ENCODE measurements at regions not wholly inside any gene's neighbourhood (a gene's known extent, or its start where the extent isn't known, plus 50 kb on each side); places are given as distances from the start of the nearest gene placed in this dataset.
"Not testable (repeated sequence)": the region's sequence is repeated elsewhere in the genome, so short reads cannot be mapped to it uniquely, and the experiment has no call there.

DNA sequence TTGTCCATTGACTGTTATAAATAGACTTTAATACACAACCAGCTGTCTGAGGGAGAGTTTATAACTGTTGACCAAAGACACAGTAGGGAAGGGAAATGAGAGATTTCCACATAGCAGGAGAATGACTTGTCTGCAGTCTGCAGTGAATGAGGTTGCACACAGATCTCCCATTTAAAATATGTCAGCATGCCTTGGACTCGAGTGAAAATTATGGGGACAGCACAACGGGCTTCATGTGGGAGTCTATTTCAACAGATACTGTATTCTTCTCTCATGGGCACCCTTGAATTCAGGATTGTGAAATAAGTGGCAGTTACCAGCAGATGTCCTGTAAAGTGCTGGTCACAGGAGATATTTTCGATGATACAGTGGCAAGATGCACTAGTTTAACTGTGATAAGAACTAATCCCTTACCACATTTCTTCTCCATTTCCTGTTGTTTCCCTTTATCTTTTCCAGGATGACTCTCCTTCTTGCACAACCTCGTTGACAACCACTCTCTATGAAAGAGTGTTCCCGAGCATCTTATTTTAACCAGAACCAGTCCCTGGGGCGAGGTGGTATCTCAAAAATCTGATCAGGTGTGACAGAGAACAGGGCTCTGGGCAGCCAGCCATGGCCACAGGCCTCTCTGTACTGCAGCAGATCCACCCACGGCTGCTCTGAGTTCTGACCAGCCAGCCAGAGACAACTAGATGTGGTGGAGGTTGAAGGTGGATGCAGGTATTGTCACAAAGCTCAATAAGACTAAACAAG is 51.5 kb upstream of the MAP3K1 start:
- peak; percentile 8 for DNase-seq (ENCODE audit: low read depth)

DNA sequence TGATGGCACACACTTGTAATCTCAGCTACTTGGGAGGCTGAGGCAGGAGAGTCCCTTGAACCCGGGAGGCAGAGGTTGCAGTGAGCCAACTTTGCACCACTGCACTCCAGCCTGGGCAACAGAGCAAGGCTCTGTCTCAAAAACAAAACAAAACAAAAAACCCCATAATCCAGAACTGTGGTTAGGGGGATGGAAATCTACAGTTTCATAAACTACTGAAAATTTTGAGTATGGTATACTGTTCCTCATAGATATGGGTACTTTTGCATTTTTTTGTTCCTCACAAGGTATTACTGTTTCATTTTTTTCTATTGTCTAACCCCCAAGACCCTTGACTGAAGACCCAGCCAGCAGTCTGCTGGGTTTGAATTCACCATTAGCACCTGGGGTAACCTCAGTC is 52.2 kb upstream of the MAP3K1 start:
- DNase-seq (ENCODE audit: low read depth) = no peak

DNA sequence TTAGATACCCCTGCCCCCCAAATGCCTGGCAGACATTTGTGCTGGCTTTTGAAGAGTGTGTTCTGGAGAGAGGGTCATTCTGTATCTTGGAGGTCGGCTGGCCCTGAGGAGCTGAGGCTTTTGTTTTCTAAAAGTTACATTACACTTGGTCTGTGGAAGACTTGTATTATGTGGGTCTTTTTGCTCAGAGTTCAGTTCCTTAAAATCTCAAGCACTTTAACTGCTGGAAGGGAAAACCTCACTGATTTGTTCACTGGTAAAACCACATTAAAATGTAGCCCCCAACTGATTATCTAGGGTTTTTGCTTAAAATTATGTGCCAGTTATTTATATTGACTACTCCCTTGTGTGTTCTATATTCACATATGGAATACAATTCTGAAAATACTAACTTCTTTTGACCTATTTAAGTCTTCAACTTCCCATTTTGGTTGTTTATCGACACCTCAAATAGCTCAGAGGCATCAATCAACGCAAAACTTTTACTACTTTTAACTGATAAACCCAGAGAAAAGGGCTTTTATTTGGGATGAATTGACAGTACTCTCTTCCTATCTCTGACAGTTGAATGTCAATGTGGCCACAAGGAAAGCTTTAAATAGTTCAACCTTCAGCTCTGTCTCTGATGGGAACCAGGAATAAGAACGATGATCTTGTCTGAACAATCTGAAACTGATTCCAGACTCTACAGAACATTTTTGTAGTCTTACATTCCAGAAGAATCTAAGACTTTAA is 54.0 kb upstream of the MAP3K1 start:
- DNase-seq (ENCODE audit: low read depth) = no peak

DNA sequence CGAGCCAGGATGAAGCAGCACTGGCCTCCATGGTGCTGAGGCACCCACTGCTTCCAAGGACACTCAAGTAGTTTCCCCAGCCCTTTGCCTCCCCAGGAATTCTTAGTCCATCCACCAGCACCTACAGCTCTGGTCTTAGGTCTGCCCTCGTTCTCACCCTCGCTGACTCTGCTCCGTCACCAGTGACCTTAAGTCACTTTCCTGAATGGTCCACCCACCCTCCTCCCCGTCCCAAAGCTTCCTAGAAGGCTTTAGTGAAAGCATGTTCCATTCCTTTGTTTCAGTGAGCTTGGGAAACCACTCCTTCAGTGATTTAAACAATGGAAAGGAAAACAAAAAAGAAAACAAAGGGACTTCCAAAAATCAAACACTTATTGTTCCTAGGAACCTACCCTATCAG is 54.6 kb upstream of the MAP3K1 start:
- DNase-seq (ENCODE audit: low read depth) = no peak

DNA sequence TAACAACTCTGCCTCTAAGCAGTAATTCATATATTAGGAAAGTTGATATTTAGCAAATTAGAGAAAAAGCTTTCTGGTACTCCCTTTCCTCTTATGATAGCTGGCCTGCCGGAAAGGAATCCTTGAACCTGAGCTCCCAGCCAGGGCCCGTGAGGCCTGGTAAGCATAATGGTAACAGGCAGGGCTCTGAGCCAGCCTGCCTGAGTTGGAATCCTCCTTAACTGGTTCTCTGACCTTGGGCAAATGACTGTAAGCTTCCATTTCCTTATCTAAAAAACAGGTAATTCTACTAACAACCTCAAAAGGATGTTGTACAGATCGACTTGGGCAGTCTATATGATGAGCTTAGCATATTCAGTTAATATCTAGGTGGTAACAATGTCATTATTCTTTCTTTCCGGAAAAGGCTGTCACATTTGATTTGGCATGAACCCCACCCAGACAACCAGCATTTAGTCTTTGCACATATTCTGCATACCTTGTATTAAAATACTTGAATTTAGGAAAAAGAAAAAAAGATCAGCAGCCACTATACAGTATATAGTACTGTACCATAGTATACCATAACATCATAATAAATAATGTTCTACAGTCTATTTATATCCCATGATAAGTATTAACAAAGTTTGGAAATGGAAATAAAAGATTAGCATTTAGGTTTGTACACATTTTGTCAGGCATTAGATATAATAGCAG is 55.7 kb upstream of the MAP3K1 start:
- no peak for DNase-seq (ENCODE audit: low read depth)

DNA sequence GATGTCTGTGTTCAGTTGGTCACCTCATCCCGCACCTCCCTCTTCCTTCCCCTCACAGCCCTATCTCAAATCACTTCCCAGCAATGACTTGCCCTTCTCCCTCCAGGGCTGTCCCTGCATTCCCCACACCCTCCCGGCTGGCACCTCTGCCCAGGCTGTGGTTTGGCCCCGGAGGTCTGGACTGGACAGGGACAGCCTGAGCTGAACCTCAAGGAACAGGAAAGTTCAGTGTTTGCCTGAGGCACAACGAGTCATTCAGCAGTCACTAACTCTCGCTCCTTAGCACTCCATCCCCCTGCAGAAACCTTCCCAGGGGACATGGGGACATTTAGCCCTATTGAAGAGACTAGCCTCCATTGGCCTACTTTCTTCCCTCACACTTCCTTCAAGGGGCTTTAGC is 58.3 kb upstream of the MAP3K1 start:
- DNase-seq (ENCODE audit: low read depth) = no peak

DNA sequence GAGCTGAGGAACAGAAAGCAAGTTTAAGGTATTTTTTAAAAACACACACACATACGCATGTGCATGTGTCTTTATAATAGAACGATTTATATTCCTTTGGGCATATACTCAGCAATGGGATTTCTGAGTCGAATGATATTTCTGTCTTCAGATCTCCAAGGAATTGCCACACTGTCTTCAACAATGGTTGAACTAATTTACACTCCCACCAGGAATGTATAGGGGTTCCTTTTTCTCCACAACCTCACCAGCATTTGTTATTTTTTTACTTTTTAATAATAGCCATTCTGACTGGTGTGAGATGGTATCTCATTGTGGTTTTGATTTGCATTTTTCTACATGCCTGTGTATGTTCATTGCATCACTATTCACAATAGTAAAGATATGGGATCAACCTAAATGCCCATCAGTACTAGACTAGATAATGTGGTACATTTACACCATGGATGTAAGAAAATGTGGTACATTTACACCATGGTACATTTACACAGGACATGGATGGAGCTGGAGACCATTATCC is 60.3 kb upstream of the MAP3K1 start:
- no peak for DNase-seq (ENCODE audit: low read depth)

DNA sequence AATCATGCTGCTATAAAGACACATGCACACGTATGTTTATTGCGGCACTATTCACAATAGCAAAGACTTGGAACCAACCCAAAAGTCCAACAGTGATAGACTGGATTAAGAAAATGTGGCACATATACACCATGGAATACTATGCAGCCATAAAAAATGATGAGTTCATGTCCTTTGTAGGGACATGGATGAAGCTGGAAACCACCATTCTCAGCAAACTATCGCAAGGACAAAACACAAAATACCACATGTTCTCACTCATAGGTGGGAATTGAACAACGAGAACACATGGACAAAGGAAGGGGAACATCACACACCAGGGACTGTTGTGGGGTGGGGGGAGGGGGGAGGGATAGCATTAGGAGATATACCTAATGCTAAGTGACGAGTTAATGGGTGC is 61.8 kb upstream of the MAP3K1 start:
- DNase-seq (ENCODE audit: low read depth) = not testable (repeated sequence)

DNA sequence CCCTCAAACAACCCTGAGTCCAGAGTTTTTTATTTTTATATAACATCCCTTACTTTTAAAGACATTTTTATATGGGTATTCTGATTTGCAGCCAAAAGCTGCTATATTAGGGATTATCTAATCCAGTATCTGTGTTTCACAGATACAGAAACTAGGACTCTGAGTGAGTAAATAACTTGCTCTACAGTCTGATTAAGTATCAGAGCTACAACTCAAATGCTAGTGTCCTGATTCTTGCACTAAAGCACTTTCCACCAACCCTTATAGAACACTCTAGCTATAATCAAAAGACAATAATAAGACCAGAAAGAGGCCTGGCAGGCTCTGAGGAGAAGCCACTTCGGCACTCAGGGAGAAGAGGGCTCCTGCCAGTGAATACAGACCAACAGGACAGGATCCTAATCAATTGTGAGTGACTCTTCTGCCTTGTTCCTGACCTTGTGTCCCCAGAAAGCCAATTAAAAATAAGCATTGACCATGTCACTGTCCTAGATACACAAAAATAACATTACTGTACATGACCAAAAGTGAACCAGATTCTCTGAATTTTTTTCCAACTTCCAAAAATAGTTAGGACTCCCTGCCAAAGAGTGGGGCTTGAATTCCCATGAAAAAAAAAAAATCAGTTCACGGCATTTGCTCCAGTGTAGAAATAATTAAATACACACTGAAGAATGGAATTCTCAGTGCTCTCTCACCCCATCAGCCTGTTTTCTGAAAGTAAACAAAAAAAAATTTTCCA is 63.6 kb upstream of the MAP3K1 start:
- no peak for DNase-seq (ENCODE audit: low read depth)

DNA sequence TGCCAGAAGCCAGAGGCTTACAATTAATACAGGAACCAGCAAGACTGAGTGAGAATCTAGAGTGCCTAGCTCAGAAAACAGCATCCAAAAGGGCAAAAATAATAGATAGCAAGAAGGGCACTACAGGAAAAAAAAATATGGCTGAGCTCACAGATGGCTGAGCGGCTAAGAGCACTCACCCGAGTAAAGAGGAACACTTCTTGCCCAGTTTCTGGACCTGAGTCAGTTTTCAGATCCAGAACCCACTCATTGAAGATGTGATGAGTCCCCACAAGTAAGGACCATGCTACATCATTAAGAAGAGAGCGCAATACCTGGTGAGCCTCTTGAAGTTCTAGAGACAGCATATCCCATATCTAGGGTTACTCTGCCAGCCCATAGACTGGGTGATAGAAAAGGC is 65.5 kb upstream of the MAP3K1 start:
- DNase-seq (ENCODE audit: low read depth) = no peak

DNA sequence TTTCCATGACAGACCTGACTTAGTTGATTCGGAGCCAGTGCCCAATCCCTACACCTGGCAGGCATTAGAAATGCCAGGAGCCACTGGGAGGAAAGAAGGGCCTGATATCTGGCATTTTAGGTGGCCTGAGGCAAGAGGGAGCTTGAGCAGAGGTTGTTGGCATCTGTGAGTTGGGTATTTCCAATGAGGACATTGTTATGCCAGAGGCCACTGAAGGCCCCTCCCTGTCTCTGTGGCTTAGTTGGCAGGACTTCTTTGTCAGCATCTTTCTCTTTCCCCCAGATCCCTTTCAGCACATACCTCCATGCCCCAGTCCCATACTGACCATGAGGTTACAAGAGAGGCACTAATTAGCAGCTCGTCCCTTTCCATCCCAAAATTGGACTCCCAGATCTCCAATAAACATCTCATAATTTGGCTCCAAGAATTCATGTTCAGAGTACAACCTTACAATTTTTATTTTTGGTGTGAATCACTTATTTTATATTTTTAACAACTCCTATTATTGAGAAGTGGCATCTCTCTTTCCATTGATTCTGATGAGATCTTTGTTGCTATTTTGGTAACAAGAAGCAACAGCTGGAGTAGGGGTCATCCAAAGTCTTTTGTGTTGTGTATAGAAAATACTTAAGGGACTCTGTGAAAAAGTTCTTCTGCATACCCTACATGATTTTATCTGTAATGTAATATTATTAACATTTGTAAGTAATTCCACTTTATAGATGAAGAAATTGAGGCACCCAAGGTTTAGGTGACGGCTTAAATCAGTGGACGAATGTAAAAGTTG is 68.6 kb upstream of the MAP3K1 start:
- DNase-seq (ENCODE audit: low read depth) = no peak

DNA sequence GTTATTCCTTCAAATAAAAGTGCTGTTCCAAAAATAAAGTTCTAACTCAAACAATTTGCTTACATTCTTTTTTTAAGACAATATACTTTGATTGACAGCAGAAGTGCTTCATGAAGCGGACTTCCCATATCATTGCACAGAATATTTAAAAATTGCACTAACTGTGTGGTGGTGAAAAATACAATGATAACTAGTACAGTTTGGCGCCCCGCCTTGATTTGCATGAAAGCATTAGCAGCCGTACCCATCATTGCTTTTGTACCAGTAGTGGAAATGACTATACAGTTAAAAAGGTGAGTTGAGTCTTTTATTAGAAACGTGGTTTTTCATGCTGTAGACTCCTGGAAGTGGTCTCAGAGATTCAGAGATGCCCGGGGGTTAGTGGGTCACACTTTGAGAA is 69.5 kb upstream of the MAP3K1 start:
- DNase-seq (ENCODE audit: low read depth) = no peak

DNA sequence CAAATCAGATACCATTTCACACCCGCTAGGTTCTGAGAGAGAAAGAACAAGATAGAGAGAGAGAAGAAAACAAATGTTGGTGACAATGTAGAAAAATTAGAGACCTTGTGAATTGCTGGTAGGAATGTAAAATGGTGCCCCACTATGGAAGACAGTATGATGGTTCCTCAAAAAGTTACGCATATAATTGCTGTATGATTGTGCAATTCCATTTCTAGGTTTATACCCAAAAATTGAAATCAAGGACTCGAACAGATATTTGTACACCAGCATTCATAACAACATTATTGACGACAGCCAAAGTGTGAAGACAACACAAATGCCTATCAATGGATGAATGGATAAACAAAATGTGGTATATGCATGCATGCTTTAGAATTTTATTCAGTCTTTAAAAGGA is 74.5 kb upstream of the MAP3K1 start:
- DNase-seq (ENCODE audit: low read depth) = no peak

DNA sequence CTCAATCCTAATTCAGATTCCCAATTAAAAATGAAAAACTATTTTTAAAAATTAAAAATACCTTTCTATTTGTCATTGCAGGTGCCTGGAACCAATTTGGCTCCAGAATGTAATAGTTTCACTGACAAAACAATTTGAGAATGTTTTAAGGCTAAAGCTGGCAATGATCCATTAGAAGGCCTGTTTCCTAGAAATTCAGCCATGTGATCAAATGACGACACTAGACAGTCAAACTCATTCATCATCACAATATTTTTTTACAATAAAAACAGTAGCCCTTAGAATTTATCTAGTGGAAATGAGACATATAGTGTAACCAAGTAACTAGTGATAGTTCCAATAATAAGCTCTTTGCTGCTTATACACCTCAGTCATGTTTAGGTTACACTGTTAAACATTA is 75.4 kb upstream of the MAP3K1 start:
- no peak for DNase-seq (ENCODE audit: low read depth)

DNA sequence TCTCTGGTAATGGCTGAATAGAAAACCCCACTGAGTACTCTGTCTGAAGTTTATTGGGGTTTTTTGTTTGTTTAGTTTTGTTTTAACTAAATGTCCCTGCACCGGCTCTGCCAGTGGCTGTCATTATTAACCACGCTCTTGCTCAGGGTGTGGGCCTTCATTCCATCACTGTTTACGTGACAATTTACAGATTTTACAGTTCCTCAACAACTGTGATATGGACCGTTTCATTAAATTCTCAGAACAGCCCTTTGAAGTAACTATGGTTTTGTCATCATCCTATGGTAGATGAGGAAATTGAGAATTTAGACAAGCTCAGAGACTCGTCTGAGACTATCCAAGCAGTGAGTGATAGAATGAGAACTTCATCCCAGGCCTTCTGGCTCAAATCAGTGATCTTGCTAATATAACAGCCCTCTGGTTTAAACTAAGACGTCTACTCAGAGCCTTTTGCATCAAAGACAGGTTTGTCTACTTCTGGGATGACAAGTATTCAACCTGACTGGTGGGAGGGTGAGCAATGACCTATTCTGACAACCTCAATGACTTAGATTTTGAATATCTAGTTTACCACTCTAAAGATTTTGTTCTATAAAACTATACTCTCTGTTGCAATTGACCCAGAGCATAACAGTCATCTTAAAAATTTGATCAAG is 77.3 kb upstream of the MAP3K1 start:
- no peak for DNase-seq (ENCODE audit: low read depth)

DNA sequence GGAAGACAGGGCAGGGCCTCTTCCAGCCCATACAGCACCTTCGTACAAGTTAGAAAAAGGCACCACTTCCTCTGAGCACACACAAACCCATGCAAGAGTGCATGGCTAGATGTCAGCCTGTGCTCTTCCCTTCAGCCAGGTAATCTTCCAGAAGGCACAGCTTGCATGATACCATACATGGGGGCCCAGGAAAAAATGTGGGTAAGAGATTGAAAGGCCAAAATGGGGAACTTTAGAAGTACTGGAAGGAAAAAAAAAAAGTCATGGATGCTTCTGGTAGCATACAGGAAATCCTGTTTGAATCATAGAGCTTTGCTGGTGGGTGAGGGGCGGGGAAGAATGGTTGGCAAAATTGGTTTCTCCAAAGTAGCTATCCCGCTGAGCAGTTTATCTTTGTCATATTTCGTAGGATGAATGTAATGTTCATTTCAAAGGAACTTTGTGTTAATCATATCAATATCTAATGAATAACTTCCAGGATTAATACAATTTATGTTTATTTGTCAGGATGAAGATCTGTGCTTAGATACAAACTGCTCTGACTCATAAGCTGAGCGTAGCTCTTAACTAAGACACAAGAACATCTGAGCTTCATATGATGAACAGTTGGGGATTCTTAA is 78.2 kb upstream of the MAP3K1 start:
- no peak for DNase-seq (ENCODE audit: low read depth)

DNA sequence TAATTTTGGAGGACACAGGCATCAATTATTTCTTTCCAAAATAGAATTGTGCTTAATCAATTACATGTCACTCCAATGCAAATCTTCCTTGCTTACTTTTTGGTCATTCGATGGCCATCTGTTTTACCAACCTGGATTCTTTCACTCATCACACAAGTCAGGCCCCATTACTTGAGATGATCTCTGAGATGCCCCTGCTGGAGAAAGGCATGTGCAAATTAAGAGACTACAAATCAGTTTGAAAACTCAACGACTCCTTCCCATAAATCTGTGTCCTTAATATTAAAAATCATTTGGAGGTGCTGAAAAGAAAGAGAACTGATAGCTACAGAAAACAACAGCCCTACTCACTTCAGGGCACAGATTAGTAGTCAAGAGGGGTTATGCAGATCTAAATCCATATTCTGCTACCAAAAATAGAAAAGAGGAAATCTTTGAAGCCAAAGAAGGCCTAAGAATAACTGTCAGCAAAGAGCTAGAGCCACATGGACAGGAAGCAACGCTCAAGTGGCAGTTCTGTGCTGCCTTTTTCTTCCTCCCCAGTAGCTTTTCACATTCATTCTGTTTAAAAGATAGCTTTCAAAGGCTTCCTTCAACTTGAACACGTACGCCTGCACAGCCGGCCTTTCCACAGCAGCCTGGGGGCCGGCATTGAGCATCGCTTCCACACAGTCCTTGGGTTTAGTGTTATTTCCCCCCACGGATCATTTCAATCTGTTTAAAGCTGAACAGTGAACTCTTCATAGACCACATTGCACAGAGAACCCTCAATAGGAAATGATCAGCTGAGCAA is 79.3 kb upstream of the MAP3K1 start:
- DNase-seq (ENCODE audit: low read depth) = no peak

DNA sequence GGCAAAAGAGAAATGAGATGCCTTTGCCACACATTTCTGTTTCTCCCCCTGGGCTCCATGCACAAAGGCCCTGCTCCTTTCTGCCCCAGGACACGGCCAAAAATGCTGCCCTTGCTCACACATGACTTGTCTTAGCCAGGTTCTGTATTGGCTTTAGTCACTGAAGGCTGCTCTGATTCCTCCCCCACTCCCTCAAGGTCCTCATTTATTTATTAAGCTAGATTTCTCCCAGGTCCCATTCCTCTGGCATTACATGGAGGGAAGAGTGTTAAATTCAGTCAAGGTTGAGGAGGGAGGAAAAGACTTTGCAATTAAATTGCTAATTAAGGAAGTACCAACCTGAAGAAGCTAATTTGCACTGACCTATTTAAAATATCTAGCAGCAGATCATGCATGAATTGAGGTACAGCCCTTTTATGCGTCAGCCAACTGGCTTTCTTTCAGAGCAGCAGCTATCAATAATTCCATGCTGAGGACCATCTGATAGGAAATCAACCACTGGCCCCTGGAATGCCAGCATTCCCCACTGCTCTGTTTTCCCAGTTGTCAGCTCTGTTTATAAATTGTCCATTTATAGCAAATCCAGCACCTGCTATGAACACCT is 81.2 kb upstream of the MAP3K1 start:
- no peak for DNase-seq (ENCODE audit: low read depth)

DNA sequence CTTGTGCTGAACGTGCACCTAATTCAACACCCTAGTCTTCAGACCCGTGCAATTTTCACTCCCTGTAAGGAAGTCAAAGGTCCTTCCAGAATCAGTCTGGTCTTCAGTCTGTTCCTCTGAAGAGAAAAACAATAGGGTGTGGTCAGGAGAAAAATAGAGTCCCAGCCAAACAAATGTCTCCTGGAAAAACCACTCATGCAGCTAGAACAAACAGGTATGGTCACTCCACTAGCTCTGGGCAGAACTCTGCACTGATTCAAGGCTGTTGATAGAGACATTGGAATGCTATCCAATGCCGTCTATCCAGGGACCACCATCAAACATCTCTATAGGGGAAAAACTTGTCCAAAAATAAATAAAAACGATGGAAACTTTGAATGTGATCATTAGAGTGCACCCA is 81.8 kb upstream of the MAP3K1 start:
- DNase-seq (ENCODE audit: low read depth) = no peak

Data from Daoy (cell line).